Fibroblast of gingiva (primary cell): ENCODE measurements at regions not wholly inside any gene's neighbourhood (a gene's known extent, or its start where the extent isn't known, plus 50 kb on each side); places are given as distances from the start of the nearest gene placed in this dataset.
"Not testable (repeated sequence)": the region's sequence is repeated elsewhere in the genome, so short reads cannot be mapped to it uniquely, and the experiment has no call there.

Experiments
- DNase-seq: peaks from one replicate; pipeline ENCODE4 v3.0.0-alpha.2; 2011; ENCODE audit warnings: low read depth

- peak; percentile 66 for DNase-seq
Measured at GRCh38 chr3:101950510-101950909, 101.2 kb downstream of the NFKBIZ start.

GRCh38 chr3:101950985-101951733 is 101.8 kb downstream of the NFKBIZ start:
- DNase-seq, result peak; percentile 10

GRCh38 chr3:101954361-101954760 is 105.0 kb downstream of the NFKBIZ start:
- DNase-seq, result no peak

GRCh38 chr3:101954936-101955335 is 105.6 kb downstream of the NFKBIZ start:
- DNase-seq, result no peak

GRCh38 chr3:101962055-101962454 is 112.7 kb downstream of the NFKBIZ start:
- DNase-seq, result no peak

- peak; percentile 61 for DNase-seq
Measured at GRCh38 chr3:101963902-101964362, 114.6 kb downstream of the NFKBIZ start.

- peak; percentile 20 for DNase-seq
Measured at GRCh38 chr3:101964861-101965260, 115.5 kb downstream of the NFKBIZ start.

GRCh38 chr3:101966226-101966625 is 116.9 kb downstream of the NFKBIZ start:
- peak; percentile 13 for DNase-seq

GRCh38 chr3:101970212-101970611 is 120.9 kb downstream of the NFKBIZ start:
- DNase-seq, result no peak

- no peak for DNase-seq
Measured at GRCh38 chr3:101970905-101971304, 121.6 kb downstream of the NFKBIZ start.

GRCh38 chr3:101972430-101973162 is 123.3 kb downstream of the NFKBIZ start:
- no peak for DNase-seq

GRCh38 chr3:101973163-101973505 is 123.8 kb downstream of the NFKBIZ start:
- DNase-seq, result no peak

- not testable (repeated sequence) for DNase-seq
Measured at GRCh38 chr3:101975415-101975814, 126.1 kb downstream of the NFKBIZ start.

- no peak for DNase-seq
Measured at GRCh38 chr3:101976473-101976872, 127.2 kb downstream of the NFKBIZ start.

- no peak for DNase-seq
Measured at GRCh38 chr3:101978348-101978747, 129.0 kb downstream of the NFKBIZ start.

GRCh38 chr3:101979033-101979432 is 129.7 kb downstream of the NFKBIZ start:
- DNase-seq, result no peak

- no peak for DNase-seq
Measured at GRCh38 chr3:101984356-101984755, 135.0 kb downstream of the NFKBIZ start.

GRCh38 chr3:101988596-101988995 is 139.3 kb downstream of the NFKBIZ start:
- DNase-seq, result no peak

- no peak for DNase-seq
Measured at GRCh38 chr3:101989578-101990200, 140.4 kb downstream of the NFKBIZ start.

- no peak for DNase-seq
Measured at GRCh38 chr3:101992863-101993262, 143.5 kb downstream of the NFKBIZ start.

GRCh38 chr3:101994386-101994785 is 145.1 kb downstream of the NFKBIZ start:
- no peak for DNase-seq

- no peak for DNase-seq
Measured at GRCh38 chr3:101995371-101996046, 146.2 kb downstream of the NFKBIZ start.
